IMR-90 (cell line): ENCODE measurements at regions not wholly inside any gene's neighbourhood (a gene's known extent, or its start where the extent isn't known, plus 50 kb on each side); places are given as distances from the start of the nearest gene placed in this dataset.

Experiments
- ATAC-seq: fragments of 200-7000 bp; cut with Tn5 transposase; 2 replicates; pipeline ENCODE4 v1.9.1; 2020; ENCODE audit warnings: low read depth, mild to moderate bottlenecking, moderate library complexity
- BruUV-seq: library from RNA; stranded (reverse); fragments of 400-500 nt; replicated peaks from 2 replicates; lab custom pipeline; 2021; lab: Mats Ljungman, UMichigan
- CTCF ChIA-PET: fragments of 300-600 bp; formaldehyde crosslinking; extraction: SDS; loops from one replicate; lab custom pipeline; 2021; ENCODE audit warnings: antibody characterized with exemption; lab: Yijun Ruan, JAX
- POLR2A ChIA-PET: fragments of 300-600 bp; sonication (Branson Sonifier 250); formaldehyde crosslinking; loops from one replicate; lab custom pipeline; 2022; ENCODE audit warnings: antibody characterized with exemption; ENCODE audit not compliant: unreplicated experiment; lab: Charles Lee
- DNase-seq: peaks from one replicate; pipeline ENCODE4 v3.0.0; 2013
- H2AFZ ChIP-seq: replicated peaks from 2 replicates; pipeline ENCODE3; 2013; ENCODE audit warnings: low read length, mild to moderate bottlenecking; ENCODE audit not compliant: poor library complexity
- H2AK5ac ChIP-seq: 2 replicates; pipeline ENCODE4 v1.6.1; 2013; ENCODE audit warnings: low read depth, low read length, inconsistent platforms
- H2AK9ac ChIP-seq: replicated peaks from 2 replicates; pipeline ENCODE3; 2013; ENCODE audit warnings: mild to moderate bottlenecking, low read depth, low read length, moderate library complexity; ENCODE audit not compliant: poor library complexity
- H2BK120ac ChIP-seq: 2 replicates; pipeline ENCODE4 v1.6.1; 2013; ENCODE audit warnings: low read depth, low read length, inconsistent platforms
- H2BK15ac ChIP-seq: 3 replicates; pipeline ENCODE4 v1.6.1; 2013; ENCODE audit warnings: low read depth, low read length, inconsistent platforms
- H2BK20ac ChIP-seq: 2 replicates; pipeline ENCODE4 v1.6.1; 2013; ENCODE audit warnings: low read depth, mild to moderate bottlenecking, inconsistent platforms, low read length, moderate library complexity
- H2BK5ac ChIP-seq: 2 replicates; pipeline ENCODE4 v1.6.1; 2013; ENCODE audit warnings: mild to moderate bottlenecking, low read depth, low read length, inconsistent platforms; ENCODE audit not compliant: poor library complexity, severe bottlenecking
- H3K14ac ChIP-seq: replicated peaks from 2 replicates; pipeline ENCODE4 v1.6.1; 2013; ENCODE audit warnings: low read depth, low read length, inconsistent platforms
- H3K18ac ChIP-seq: 2 replicates; pipeline ENCODE4 v1.6.1; 2013; ENCODE audit warnings: low read depth, low read length, control low read depth
- H3K23ac ChIP-seq: 2 replicates; pipeline ENCODE4 v1.6.1; 2013; ENCODE audit warnings: low read depth, low read length, inconsistent platforms
- H3K27ac ChIP-seq: 2 replicates; pipeline ENCODE4 v1.5.1; 2013; ENCODE audit warnings: mild to moderate bottlenecking, control low read depth, low read length; ENCODE audit not compliant: insufficient read depth
- H3K27me3 ChIP-seq: 2 replicates; pipeline ENCODE4 v1.6.1; 2013; ENCODE audit warnings: low read length; ENCODE audit not compliant: control insufficient read depth, insufficient read depth
- H3K36me3 ChIP-seq: 2 replicates; pipeline ENCODE4 v1.6.1; 2013; ENCODE audit warnings: low read length, mixed read lengths; ENCODE audit not compliant: control insufficient read depth, insufficient read depth
- H3K4ac ChIP-seq: 2 replicates; pipeline ENCODE4 v1.6.1; 2013; ENCODE audit warnings: low read depth, low read length, inconsistent platforms
- H3K4me1 ChIP-seq: 2 replicates; pipeline ENCODE4 v1.6.1; 2013; ENCODE audit warnings: low read length, mixed read lengths; ENCODE audit not compliant: control insufficient read depth, insufficient read depth
- H3K4me2 ChIP-seq: 2 replicates; pipeline ENCODE4 v1.6.1; 2013; ENCODE audit warnings: low read depth, mild to moderate bottlenecking, control low read depth, low read length, moderate library complexity
- H3K4me3 ChIP-seq: 2 replicates; pipeline ENCODE4 v1.5.1; 2013; ENCODE audit warnings: low read depth, mild to moderate bottlenecking, control low read depth, low read length, moderate library complexity; ENCODE audit not compliant: insufficient read depth
- H3K56ac ChIP-seq: 2 replicates; pipeline ENCODE4 v1.6.1; 2013; ENCODE audit warnings: low read length, inconsistent platforms; ENCODE audit not compliant: insufficient read depth; ENCODE audit errors: extremely low read depth
- H3K79me1 ChIP-seq, 2 experiments: 2 replicates each; pipeline ENCODE4 v1.6.1; 2013; ENCODE audit warnings: low read length in 2 of 2, inconsistent platforms in 1 of 2, low read depth in 1 of 2
- H3K9ac ChIP-seq: 2 replicates; pipeline ENCODE4 v1.6.1; 2013; ENCODE audit warnings: low read depth, low read length, control low read depth
- H3K9me1 ChIP-seq: 2 replicates; pipeline ENCODE4 v1.6.1; 2013; ENCODE audit warnings: low read length, inconsistent platforms; ENCODE audit not compliant: insufficient read depth
- H3K9me3 ChIP-seq: 2 replicates; pipeline ENCODE4 v1.6.1; 2013; ENCODE audit warnings: low read length; ENCODE audit not compliant: control insufficient read depth, insufficient read depth
- H4K20me1 ChIP-seq: 2 replicates; pipeline ENCODE4 v1.6.1; 2013; ENCODE audit warnings: low read length, inconsistent platforms; ENCODE audit not compliant: insufficient read depth
- H4K5ac ChIP-seq: 2 replicates; pipeline ENCODE4 v1.6.1; 2013; ENCODE audit warnings: mild to moderate bottlenecking, low read depth, low read length, control low read depth
- H4K8ac ChIP-seq, 2 experiments: 2 replicates each; pipeline ENCODE4 v1.6.1; 2013; ENCODE audit warnings: low read depth in 2 of 2, low read length in 2 of 2, control low read depth in 1 of 2, inconsistent platforms in 1 of 2
- H4K91ac ChIP-seq: 2 replicates; pipeline ENCODE4 v1.6.1; 2013; ENCODE audit warnings: low read depth, low read length, inconsistent platforms; ENCODE audit not compliant: insufficient read depth
- BHLHE40 ChIP-seq: fragments of 150-350 bp; IDR thresholded peaks from 2 replicates; pipeline ENCODE4 v1.6.1; 2016; ENCODE audit warnings: mild to moderate bottlenecking, low read depth, low read length
- CEBPB ChIP-seq: IDR thresholded peaks from 2 replicates; pipeline ENCODE4 v1.6.1; 2012; ENCODE audit warnings: low read depth, low read length, improper control_type of control experiment
- CHD1 ChIP-seq: IDR thresholded peaks from 2 replicates; pipeline ENCODE4 v1.6.1; 2012; ENCODE audit warnings: low read depth, low read length, improper control_type of control experiment
- CTCF ChIP-seq: conservative IDR thresholded peaks from 2 replicates; pipeline ENCODE4 v1.5.1; 2012; ENCODE audit warnings: mild to moderate bottlenecking, low read depth, low read length, improper control_type of control experiment
- FOS ChIP-seq: fragments of 150-350 bp; IDR thresholded peaks from 2 replicates; pipeline ENCODE4 v1.6.1; 2016; ENCODE audit warnings: low read depth, low read length
- MAFK ChIP-seq: IDR thresholded peaks from 2 replicates; pipeline ENCODE4 v1.6.1; 2012; ENCODE audit warnings: low read depth, low read length, improper control_type of control experiment
- MAZ ChIP-seq: IDR thresholded peaks from 2 replicates; pipeline ENCODE4 v1.6.1; 2012; ENCODE audit warnings: low read depth, mild to moderate bottlenecking, low read length, improper control_type of control experiment, moderate library complexity, borderline replicate concordance
- MXI1 ChIP-seq: IDR thresholded peaks from 2 replicates; pipeline ENCODE4 v1.6.1; 2012; ENCODE audit warnings: low read depth, mild to moderate bottlenecking, low read length, moderate library complexity, borderline replicate concordance
- NFE2L2 ChIP-seq: fragments of 150-350 bp; IDR thresholded peaks from 2 replicates; pipeline ENCODE4 v1.6.1; 2016; ENCODE audit warnings: low read depth, mild to moderate bottlenecking, low read length
- POLR2A ChIP-seq: IDR thresholded peaks from 2 replicates; pipeline ENCODE4 v1.6.1; 2012; ENCODE audit warnings: mild to moderate bottlenecking, low read depth, low read length
- RAD21 ChIP-seq: IDR thresholded peaks from 2 replicates; pipeline ENCODE4 v1.6.1; 2012; ENCODE audit warnings: low read length, improper control_type of control experiment
- RCOR1 ChIP-seq: IDR thresholded peaks from 2 replicates; pipeline ENCODE4 v1.6.1; 2012; ENCODE audit warnings: mild to moderate bottlenecking, low read length, improper control_type of control experiment; ENCODE audit not compliant: insufficient replicate concordance
- RFX5 ChIP-seq: IDR thresholded peaks from 2 replicates; pipeline ENCODE4 v1.8.0; 2012; ENCODE audit warnings: low read depth, mild to moderate bottlenecking, low read length, moderate library complexity
- SMC3 ChIP-seq: fragments of 150-350 bp; IDR thresholded peaks from 2 replicates; pipeline ENCODE4 v1.6.1; 2016; ENCODE audit warnings: low read depth, mild to moderate bottlenecking, antibody characterized with exemption, low read length, moderate library complexity
- USF2 ChIP-seq: fragments of 150-350 bp; IDR thresholded peaks from 2 replicates; pipeline ENCODE4 v1.6.1; 2017; ENCODE audit warnings: mild to moderate bottlenecking, antibody characterized with exemption, low read length, low read depth
- WGBS, 2 experiments: methylation state at CpG; one replicate each; pipeline versions ENCODE4 v1.1.5 to v1.1.7; 2013; ENCODE audit warnings: missing lambda C conversion rate in 2 of 2; ENCODE audit not compliant: insufficient read length in 1 of 2; ENCODE audit errors: extremely low coverage in 2 of 2; 5-methylcytosine and 5-hydroxymethylcytosine counted together
- dilution Hi-C: fragments of 300-500 bp; cut with HindIII; formaldehyde crosslinking; loops from one replicate; pipeline ENCODE4 v1.14.3; 2018; ENCODE audit warnings: low sequenced_read_pairs; ENCODE audit not compliant: unreplicated experiment
- in situ Hi-C: fragments of 300-500 bp; cut with MboI; formaldehyde crosslinking; loops from 3 replicates; pipeline ENCODE4 v1.14.3; 2019; ENCODE audit warnings: low sequenced_read_pairs, inconsistent platforms, mixed read lengths
- intact Hi-C: fragments of 100-400 bp; cut with micrococcal nuclease; formaldehyde crosslinking; loops from 2 replicates; pipeline ENCODE4 v1.10.0; 2022
- TF ChIP-seq, protein P1 (sequence below): fragments of 150-350 bp; IDR thresholded peaks from 2 replicates; pipeline ENCODE4 v1.6.1; 2016; ENCODE audit warnings: low read depth, mild to moderate bottlenecking, low read length, moderate library complexity, borderline replicate concordance

DNA sequence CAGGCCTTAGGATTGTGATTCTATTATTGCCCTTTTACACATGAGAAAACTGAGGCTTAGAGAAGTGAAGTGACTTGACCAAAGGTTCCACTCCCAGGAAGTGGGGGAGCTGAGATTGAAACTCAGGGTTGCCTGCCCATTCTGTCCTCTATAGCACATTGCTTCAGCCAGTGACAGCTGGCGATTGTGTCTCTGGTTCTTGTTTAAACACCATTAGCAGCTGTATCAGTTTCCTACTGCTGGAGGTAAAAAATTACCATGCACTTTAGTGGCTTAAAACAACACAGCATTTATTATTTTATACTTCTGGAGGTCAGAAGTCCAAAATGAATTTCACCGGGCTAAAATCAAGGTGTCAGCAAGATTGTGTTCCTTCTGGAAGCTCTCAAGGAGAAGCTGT, 205.8 kb upstream of the MAMLD1 start:
- H3K23ac ChIP-seq = no peak overlapping the region
- peaks cover 4% of the 10 kb centered on the region for H3K4me1 ChIP-seq
- no peak overlapping the region for H4K91ac ChIP-seq
- in situ Hi-C loops (no loop called here), dilution Hi-C loops (no loop called here), intact Hi-C loops (no loop called here)
- H2BK120ac ChIP-seq = no peak overlapping the region
- H3K9me3 ChIP-seq = no peaks in the 10 kb centered on the region
- CTCF ChIA-PET = no interaction called here
- H3K14ac ChIP-seq = no peak overlapping the region
- no peak overlapping the region for H2BK5ac ChIP-seq
- H3K27me3 ChIP-seq = no peaks in the 10 kb centered on the region
- H3K27ac ChIP-seq = no peak overlapping the region
- no peak overlapping the region for H3K4me3 ChIP-seq
- no peak overlapping the region for H3K9ac ChIP-seq
- H2AFZ ChIP-seq = no peak overlapping the region
- no peaks in the 10 kb centered on the region for H4K20me1 ChIP-seq
- H2AK9ac ChIP-seq = no peak overlapping the region
- no peak for TF ChIP-seq POLR2A
- TF ChIP-seq SMC3 = no peak
- TF ChIP-seq MAZ = no peak
- no peak for TF ChIP-seq MXI1
- TF ChIP-seq CEBPB = no peak
- no peak for TF ChIP-seq FOS
- TF ChIP-seq CHD1 = no peak
- TF ChIP-seq RFX5 = no peak
- TF ChIP-seq CTCF = no peak
- TF ChIP-seq MAFK = no peak
- no peak for TF ChIP-seq NFE2L2
- no peak for TF ChIP-seq RAD21
- TF ChIP-seq, protein P1, sequence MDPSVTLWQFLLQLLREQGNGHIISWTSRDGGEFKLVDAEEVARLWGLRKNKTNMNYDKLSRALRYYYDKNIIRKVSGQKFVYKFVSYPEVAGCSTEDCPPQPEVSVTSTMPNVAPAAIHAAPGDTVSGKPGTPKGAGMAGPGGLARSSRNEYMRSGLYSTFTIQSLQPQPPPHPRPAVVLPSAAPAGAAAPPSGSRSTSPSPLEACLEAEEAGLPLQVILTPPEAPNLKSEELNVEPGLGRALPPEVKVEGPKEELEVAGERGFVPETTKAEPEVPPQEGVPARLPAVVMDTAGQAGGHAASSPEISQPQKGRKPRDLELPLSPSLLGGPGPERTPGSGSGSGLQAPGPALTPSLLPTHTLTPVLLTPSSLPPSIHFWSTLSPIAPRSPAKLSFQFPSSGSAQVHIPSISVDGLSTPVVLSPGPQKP = no peak
- no peak for TF ChIP-seq RCOR1
- TF ChIP-seq BHLHE40 = no peak
- TF ChIP-seq USF2 = no peak
- H3K36me3 ChIP-seq = no peaks in the 10 kb centered on the region
- WGBS, 2 experiments = no CpG with 5 or more reads among the region's 2 CpGs
- H3K56ac ChIP-seq = no peak overlapping the region
- no peak overlapping the region for H2AK5ac ChIP-seq
- DNase-seq (no peak), ATAC-seq (no peak)
- H2BK20ac ChIP-seq = no peak overlapping the region
- 0 out of 2 replicates have a peak, but pooled peaks cover 7% of the 10 kb centered on the region for H3K9me1 ChIP-seq
- H3K18ac ChIP-seq = no peak overlapping the region
- H4K8ac ChIP-seq = no peak overlapping the region
- H2BK15ac ChIP-seq = no peak overlapping the region; the same call in 2 of the 3 replicates
- no TSS peak for BruUV-seq
- no peak overlapping the region for H3K4me2 ChIP-seq
- H3K4ac ChIP-seq = no peak overlapping the region
- H4K5ac ChIP-seq = no peak overlapping the region
- no peaks in the 10 kb centered on the region for H3K79me1 ChIP-seq
- POLR2A ChIA-PET = no interaction called here
